NCI-H1105 (cell line): ENCODE measurements at regions not wholly inside any gene's neighbourhood (a gene's known extent, or its start where the extent isn't known, plus 50 kb on each side); places are given as distances from the start of the nearest gene placed in this dataset.
A peak's percentile ranks its signal among the peaks of the same experiment; 100 is the strongest.
"Not testable (repeated sequence)": the region's sequence is repeated elsewhere in the genome, so short reads cannot be mapped to it uniquely, and the experiment has no call there.

Source experiments
- DNase-seq: peaks from one replicate; lab custom pipeline; 2025; lab: John Stamatoyannopoulos, UW

GRCh38 chr3:151675858-151676615 is 57.7 kb upstream of the AADACL2 start:
- DNase-seq = no peak

GRCh38 chr3:151673974-151674373 is 59.8 kb upstream of the AADACL2 start:
- DNase-seq = no peak

- DNase-seq = not testable (repeated sequence)
These were observed 66.0 kb upstream of the AADACL2 start for GRCh38 chr3:151667762-151668161.

GRCh38 chr3:151660885-151661284 is 72.8 kb upstream of the AADACL2 start:
- DNase-seq = no peak

DNA sequence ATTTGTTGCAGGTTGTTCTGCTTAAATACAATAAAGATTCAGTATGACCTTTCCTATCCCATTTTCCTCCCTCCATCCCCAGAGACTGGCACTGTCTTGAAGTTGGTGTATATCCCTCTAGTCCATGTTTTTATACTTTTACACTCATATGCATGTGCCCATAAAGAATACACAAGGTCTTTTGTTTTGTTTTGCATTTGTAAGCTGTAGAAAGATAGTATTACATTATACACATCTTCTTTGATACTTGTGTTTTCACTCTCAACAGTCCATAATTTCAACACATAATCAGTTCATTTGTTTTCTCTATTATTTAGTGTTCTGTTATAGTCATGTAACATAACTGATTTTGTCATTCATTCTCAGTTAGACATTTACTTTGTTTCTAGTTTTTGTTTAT is 88.7 kb upstream of the AADACL2 start:
- no peak for DNase-seq

GRCh38 chr3:151644020-151644620 is 89.6 kb upstream of the AADACL2 start:
- no peak for DNase-seq

DNA sequence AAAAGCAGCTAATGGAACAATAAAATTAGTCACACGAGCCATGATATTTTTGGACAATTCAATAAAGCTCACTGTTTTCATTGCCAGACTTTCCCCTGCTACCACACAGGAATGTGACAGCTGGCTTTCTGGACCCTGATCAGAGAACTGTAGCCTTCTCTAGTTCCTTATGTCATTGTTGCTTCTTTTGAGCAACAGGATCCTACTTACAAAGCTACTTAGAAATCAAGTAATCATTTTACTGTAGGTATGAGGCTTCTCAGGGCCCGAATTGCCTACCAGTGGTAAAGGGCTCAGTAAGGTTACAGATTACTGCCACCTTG is 94.3 kb upstream of the AADACL2 start:
- DNase-seq = no peak

GRCh38 chr3:151638555-151639417 is 94.9 kb upstream of the AADACL2 start:
- DNase-seq = no peak

DNA sequence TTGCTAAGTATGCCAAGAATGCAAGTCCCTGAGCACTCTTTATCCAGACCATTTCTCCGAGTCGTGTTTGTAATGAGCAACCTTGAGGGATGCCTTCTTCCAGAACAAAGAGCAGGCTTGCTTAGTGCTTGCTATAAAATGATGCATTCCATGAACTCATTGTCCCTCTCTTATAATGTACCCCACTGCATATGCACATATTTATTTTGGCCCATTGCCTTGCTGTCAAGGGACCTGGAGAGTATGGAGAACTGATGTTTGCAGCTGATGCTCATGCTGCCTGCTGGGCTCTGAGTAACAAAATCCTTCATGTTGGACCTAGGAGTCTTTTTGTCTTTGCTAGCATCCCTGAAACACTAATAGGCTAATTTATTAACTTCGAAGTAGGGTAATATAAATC is 97.8 kb upstream of the AADACL2 start:
- peak; percentile 1 for DNase-seq

DNA sequence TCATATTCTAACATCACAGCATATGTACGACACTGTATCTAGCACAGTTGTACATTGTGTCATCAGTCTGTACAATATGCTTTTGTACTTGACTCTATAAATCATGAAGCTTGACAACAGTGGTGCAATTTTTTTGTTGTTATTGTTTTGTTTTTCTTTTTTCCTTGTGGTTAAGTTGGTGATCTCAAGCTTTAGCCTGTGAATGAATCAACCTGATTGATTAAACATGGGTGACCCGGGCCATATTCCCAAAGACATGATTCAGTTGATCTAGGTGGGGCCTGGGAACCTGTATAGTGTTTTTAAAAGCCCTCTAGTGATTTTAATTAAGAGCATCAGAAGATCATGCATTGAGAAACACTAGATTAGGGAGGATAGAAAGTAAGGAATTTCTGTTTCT is 101.8 kb upstream of the AADACL2 start:
- no peak for DNase-seq

GRCh38 chr3:151630938-151631441 is 102.7 kb upstream of the AADACL2 start:
- DNase-seq = no peak

DNA sequence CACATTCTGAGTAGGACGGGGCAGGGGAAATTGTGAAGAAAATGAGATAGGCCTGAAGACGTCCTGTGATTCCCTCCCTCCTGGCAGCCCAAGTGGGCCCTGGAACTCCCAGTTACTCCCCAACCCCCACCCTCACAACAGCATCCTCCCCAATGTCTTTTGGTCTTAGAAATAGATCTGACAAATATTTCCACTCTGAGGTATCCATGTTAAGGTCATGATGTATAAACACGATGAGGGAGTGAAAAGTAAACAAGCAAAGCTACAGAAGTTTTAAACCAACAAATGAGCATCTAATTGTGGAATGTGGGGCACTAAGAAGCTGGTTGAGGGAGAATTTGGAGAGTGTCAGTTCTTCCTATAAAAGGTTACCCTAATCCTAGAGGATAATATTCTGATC is 103.7 kb upstream of the AADACL2 start:
- DNase-seq = no peak

DNA sequence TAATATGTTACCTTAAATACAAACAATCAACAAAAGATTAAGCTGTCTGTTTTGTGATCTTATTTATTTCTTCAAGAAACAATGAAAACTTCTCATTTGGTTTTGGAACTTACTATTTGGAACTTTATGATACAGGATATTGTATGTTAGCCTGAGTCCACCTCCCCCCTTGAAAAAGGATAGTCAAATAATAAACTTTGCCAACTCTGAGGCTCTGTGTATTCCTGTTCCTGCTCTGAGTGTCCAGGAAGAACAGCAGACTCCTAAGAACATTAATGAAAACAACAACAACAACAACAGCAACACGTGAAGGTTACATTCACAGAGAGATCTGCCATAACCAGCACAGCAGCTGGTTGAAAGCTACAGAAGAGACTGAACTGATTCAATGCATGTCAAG is 108.1 kb upstream of the AADACL2 start:
- DNase-seq = no peak

DNA sequence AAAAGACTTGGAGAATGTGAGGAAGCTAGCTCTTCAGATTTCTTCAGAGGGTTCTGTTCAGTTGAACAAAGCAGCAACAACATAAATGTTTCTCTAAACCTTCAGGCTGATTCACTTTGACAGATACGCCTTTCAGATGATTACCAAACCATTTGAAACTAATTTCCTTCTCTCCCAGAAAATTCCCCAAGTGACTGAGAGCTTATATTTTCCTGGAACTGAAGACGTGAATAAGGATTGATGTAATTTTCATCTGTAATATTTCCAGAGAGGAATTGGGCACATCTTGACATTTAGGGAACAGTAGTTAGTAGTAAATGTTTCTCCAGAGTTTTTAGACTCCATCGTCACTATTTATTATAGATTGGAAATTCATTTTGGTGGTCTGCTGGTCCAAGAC is 108.6 kb upstream of the AADACL2 start:
- no peak for DNase-seq

DNA sequence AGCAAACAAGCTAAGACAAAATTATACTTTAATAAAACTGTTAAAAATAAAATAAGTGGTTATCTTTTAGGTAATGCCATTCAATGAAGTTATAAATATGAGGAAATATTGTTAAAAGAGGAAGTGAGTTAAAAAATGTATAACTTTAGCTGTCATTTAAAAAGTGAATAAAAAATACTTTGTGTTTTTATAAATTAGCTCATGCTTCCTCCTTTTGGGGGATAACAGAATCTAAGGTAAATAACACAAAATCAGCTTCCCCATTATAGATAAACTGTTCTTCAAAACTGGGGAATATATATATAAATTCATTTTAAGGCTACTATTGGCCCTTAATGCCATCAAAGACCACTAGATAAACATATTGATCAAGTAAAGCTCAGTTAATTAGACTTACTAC is 113.7 kb upstream of the AADACL2 start:
- no peak for DNase-seq

DNA sequence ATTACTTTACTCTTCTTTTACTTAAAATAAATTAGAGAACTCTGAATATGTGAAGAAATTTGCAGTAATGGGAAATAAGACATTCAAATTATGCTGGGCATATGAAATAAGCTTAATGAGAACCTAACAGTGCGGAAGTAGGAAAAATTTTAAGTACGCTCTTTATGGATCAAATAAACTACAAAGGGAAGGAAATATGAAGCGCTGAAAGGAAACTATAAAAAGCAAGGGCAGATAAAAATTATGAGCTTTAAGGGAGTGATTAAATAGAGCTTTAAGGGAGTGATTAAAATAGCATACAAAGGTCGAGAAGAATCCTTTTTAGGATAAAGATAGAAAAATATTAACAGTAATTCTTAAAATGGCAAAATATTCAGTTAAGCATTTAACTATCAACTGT is 118.3 kb upstream of the AADACL2 start:
- DNase-seq = no peak

DNA sequence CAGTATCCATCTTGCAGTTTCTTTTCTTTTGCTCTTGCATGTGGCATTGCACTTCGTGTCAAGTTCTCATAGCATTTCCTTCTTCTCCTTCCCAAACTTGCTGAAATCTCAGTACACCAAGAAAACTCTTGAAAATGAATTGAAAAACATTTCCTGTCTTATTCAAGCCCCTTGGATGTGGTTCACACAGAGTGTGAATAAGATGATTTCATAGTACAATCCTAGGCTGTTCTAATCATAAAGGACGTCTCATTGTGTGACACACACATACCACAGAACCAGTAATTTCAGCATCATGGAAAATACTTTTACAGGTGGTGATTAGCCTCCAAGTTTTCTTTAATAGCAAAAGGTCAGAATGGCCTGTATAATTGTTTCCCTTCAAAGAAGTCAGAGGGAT is 121.6 kb upstream of the AADACL2 start:
- DNase-seq = no peak

DNA sequence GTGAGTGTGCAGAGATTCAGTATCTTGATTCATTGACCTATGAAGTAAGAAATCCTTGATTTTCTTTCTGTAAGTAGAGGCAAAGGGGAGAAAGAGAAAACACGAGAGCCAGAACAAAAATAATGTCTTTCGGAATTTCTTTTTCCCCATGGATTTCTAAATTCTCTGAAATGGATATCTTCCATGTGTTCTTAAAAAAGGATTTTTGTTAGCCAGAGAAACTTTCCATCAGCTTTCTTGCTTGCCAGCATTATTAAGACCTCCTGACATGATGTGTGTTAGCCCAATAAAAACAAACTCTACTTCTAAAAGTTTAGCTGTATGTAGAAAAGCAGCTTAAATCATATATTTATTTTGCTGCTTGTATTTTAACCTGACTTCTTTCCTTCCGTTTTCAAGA is 122.3 kb upstream of the AADACL2 start:
- no peak for DNase-seq

DNA sequence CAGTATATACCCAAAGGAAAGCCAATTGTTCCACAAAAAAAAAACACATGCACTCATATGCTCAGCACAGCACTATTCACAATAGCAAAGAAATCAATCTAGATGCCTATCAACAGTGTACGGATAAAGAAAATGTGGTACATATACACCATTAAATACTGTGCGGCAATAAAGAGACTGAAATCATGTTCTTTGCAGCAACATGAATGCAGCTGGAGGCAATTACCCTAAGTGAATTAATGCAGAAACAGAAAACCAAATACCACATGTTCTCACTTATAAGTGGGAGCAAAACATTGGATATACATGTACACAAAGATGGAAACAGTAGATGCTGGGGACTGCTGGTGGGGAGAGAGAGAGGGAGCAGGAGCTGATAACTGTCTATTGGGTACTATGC is 124.2 kb upstream of the AADACL2 start:
- no peak for DNase-seq

GRCh38 chr3:151604891-151605290 is 128.8 kb upstream of the AADACL2 start:
- no peak for DNase-seq

- DNase-seq = no peak
These were observed 132.9 kb upstream of the AADACL2 start for GRCh38 chr3:151600783-151601182.

GRCh38 chr3:151599103-151599672 is 134.5 kb upstream of the AADACL2 start:
- DNase-seq = no peak

- no peak for DNase-seq
These were observed 136.1 kb upstream of the IGSF10 start for GRCh38 chr3:151596940-151597339.
